ENCODE measurements at regions not wholly inside any gene's neighbourhood (a gene's known extent, or its start where the extent isn't known, plus 50 kb on each side); places are given as distances from the start of the nearest gene placed in this dataset.

- DNase-seq: no peak
Measured at GRCh38 chr9:28215536-28216299, 642.4 kb upstream of the C9orf72 start.

DNA sequence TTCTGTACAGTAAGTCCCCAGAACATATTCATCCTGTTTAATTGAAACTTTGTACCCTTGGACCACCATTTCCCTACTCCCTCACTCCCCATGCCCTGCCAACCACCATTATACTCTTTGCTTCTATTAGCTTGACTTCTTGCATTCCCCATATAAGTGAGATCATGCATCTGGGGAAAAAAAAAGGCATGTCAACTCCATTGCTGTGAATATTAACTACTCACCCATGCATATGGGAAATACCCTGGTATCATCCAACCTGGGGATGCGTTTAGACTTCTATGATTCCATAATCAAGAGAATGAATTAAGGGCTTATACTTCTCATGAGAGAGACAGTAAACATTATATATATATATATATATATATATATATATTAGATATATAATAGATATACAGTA is 659.4 kb upstream of the C9orf72 start:
- no peak for DNase-seq

GRCh38 chr9:28234133-28234893 is 661.0 kb upstream of the C9orf72 start:
- DNase-seq: no peak

- DNase-seq: no peak
Measured at GRCh38 chr9:28234894-28235277, 661.6 kb upstream of the C9orf72 start.

DNA sequence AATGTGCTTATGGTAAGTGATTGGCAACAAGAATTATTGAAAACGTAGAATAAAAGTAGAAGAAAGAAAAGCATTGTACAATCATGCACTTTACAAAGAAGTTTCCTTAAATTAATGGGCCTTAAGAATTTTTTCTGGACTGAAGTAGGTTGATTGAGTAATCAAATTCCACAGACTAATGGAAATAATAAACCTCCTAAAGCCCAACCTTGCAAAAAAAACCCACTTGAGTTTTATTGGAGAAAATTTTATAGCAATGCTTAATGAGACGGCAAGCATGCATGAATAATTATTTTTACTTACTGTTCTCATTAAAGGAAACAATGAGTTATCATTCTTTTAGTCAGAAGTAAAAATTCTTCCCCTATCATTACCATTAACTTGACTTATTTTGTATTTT is 676.1 kb upstream of the C9orf72 start:
- no peak for DNase-seq

GRCh38 chr9:28255174-28255573 is 681.9 kb upstream of the C9orf72 start:
- DNase-seq: no peak

GRCh38 chr9:28260330-28260729 is 687.0 kb upstream of the C9orf72 start:
- DNase-seq: no peak

GRCh38 chr9:28264368-28264767 is 691.1 kb upstream of the C9orf72 start:
- DNase-seq: no peak

DNA sequence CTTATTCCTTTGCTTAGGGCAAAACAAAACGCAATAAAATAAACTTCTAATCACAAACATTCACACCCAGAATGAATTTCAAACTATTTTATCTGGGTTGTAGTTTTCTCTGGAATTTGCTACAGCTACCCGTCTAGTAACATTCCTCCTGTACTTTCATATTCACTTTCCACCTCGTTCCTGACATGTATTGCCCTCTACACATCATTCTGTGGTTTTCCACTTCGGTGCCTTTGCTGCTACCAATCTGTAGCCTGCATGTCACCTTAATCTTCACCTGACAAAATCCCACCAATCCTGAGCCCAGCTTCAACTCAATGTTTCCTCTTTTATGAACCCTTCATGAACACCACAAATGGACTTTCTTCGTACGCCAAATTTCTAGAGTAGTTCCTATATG is 694.1 kb upstream of the C9orf72 start:
- no peak for DNase-seq

DNA sequence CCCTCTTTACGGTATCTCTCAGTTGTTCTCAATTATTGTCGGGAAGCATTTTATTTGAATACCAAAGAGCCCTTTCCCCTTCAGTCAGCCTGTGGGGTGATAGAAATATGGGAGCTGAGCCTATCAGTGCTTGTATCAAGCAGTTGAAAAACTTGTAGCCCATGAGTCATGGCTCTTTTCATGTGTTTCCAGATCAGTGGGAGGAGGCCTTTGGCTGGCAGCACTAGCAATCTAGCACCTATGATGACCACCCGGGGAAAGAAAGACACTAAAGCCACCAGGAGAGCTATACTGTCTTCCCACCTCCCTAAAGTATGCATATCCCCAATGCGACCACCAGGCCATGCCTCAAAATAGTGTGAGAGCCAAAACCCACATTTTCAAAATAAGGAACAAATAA is 696.9 kb upstream of the C9orf72 start:
- DNase-seq: no peak

DNA sequence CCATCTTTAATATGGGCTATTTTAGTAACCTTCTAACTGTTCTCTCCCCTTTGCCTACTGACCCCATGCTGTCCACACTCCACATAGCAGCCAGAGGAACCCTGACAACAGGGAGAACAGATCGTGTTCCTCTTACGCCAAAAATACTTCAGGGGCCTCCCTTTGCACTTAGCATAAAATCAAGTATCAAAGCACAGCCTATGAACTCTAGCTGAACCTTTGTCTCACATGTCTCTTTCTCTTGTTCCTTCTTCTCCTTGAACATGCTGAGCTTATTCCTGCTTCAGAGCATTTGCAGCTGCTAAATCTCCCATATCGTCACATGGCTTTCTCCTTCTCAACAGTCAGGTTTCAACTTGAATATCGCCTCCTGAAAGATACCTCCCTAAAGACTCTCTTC is 698.8 kb upstream of the C9orf72 start:
- no peak for DNase-seq

- DNase-seq: no peak
Measured at GRCh38 chr9:28287455-28287854, 714.2 kb upstream of the C9orf72 start.

DNA sequence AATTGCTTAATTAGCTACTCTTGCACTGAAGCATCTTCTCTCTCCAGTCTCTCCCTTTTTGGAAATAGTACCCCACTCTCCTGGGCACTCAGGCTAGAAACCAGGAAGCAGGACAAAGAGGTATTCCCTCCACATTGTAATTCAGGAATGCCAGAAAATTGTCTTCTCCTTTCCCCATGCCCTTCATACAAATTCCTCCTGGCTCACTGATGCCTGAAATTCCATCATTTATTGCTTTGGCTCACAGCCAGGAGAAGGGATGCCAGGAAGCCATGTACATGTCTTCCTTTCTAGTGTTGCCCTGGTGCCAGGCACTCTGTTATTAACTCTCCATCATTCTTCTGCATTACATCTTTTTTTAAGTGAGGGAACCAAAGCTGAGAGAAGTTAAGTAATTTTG is 716.5 kb upstream of the C9orf72 start:
- DNase-seq: no peak

- DNase-seq: no peak
Measured at GRCh38 chr9:28293369-28294090, 720.2 kb upstream of the C9orf72 start.

DNA sequence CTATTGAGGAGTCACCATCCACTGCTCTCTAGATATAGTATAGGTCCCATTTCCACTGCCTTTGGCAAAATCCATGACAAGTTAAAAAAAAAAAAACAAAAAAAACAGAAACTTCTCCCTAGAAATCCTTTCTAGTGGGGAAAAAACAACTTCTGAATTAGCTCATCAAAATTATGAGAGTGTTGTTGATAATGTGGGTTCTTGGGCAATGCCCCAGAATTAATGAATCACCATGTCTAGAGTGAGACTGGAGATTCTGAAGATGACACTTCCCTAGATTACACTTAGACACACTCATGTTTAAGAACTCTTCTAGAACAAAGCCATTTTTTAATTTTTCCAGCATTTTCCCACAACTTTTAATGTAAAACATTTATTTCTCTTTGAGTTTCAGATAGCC is 728.0 kb upstream of the C9orf72 start:
- no peak for DNase-seq

GRCh38 chr9:28317745-28318144 is 744.5 kb upstream of the C9orf72 start:
- no peak for DNase-seq

GRCh38 chr9:28318515-28318914 is 745.2 kb upstream of the C9orf72 start:
- no peak for DNase-seq

- DNase-seq: no peak
Measured at GRCh38 chr9:28319981-28320380, 746.7 kb upstream of the C9orf72 start.

DNA sequence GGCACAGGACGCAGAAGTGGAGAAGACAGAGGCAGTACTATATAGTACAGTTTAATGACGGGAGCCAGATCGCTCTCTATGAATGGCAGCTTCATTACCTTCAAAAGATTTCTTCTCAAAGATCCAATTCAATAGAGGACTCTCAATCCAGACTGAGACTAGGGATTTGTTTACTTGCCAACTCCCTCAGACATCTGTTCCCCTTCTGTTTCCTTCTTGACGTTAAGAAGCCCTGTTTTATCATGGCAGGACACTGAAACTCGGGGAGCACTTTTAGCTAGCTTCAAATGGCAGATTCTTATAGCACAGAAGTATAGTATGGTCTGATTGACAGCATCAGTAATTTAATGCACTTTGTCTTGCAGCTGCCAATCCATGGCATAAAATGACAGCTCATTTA is 747.3 kb upstream of the C9orf72 start:
- DNase-seq: no peak

DNA sequence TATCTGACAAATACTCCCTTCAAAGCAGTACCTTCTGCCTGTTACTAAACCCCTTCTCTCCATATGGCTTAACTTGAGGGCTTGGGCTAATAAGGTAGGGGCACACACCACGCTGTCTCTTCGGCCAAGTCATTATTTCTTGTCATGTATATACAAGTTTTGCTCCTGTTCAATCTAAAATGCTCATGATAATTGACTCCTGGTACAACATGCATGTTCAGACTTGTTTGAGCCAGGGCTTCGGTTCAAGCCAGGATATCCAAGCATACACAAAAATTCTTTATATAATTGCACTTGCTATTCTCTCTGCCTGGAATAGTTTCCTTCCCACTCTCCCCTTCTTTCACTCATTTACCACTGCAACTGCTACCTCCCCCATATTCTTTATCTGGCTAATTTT is 756.0 kb upstream of the C9orf72 start:
- DNase-seq: no peak

DNA sequence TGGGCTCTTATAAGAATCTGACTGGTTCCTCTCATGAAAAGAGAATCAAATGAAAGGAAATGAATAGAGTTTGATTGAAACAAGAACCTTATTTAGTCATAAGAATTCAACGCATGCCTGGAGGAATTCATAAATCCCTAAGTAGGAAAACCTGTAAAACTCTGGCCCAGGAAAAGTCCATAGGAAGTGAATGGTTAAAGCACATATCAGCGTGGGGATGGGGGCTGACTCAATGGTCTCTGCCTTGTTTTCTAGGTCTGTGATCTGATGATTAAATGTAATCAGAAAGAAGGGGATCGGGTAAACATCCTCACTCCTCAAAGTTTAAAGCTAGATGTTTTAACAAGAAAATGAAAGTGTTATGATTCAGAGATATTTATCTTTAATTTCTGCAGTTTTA is 759.4 kb upstream of the C9orf72 start:
- DNase-seq: no peak

DNA sequence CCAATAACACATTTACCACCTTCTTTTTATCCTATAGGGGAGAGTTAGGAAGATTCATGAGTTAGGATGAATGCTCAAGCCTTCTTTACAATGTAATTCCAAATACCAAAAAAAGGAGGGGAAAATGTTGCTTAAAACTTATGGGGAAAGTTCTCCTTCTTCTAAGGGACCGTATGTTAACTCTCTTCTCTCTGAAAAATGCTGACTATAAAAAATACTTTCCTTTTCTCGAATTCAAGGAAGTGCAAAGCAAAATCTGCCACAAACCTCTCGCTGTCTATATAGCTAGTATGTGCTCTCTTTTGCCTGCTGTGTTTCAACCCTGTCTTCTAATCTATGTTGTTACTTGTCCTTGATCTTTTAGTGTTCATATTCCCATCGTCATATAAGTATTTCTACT is 768.6 kb upstream of the C9orf72 start:
- no peak for DNase-seq

DNA sequence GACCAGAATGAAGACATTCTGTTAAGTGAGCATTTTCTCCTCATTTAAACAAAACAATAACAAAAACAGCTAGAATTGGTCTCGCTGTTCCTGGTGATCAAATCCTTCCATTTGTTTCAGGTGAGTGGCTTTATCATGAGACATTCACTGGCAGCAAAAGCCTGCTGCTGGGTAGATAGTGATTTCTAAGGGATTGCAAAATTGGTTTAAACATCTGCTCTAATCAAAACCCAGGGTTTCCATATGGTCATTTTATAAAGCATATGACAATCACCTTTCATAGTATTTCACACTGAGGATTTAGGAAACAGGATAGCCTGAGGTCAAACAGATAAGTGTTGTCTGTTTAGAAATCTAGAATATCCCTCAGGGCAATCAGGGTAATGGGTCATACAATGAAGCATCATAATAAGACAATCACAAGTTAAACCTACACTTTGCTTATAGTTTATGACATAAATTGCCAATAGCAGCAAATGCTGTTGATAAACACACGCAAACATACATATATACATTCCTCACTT is 769.6 kb upstream of the C9orf72 start:
- DNase-seq: no peak

GRCh38 chr9:28363151-28363562 is 789.9 kb upstream of the C9orf72 start:
- no peak for DNase-seq

Measured in bone marrow (tissue), 2 donors.